Liver (tissue), 8 donors: ENCODE measurements at regions not wholly inside any gene's neighbourhood (a gene's known extent, or its start where the extent isn't known, plus 50 kb on each side); places are given as distances from the start of the nearest gene placed in this dataset.

Experiments used
- DNase-seq: peaks from one replicate; pipeline ENCODE4 v3.0.0-alpha.2; 2017; ENCODE audit warnings: low spot score
- H3K27ac ChIP-seq, 2 donors: one replicate each; pipeline ENCODE4 v1.7.0; 2013; ENCODE audit warnings: inconsistent platforms in 2 of 2, low read length in 2 of 2, control low read depth in 1 of 2, low read depth in 1 of 2, mild to moderate bottlenecking in 1 of 2
- H3K27me3 ChIP-seq, 4 donors: one replicate each; pipeline versions ENCODE4 v1.6.1 to v1.7.0; 2013; ENCODE audit warnings: low read length in 3 of 4, inconsistent platforms in 1 of 4, mild to moderate bottlenecking in 1 of 4, moderate library complexity in 1 of 4; ENCODE audit not compliant: control insufficient read depth in 4 of 4, insufficient read depth in 4 of 4
- H3K36me3 ChIP-seq, 4 donors: one replicate each; pipeline versions ENCODE4 v1.6.1 to v1.7.0; 2013; ENCODE audit warnings: low read length in 3 of 4, mild to moderate bottlenecking in 3 of 4, low read depth in 1 of 4, moderate library complexity in 1 of 4; ENCODE audit not compliant: control insufficient read depth in 4 of 4, insufficient read depth in 3 of 4
- H3K4me1 ChIP-seq, 4 donors: one replicate each; pipeline versions ENCODE4 v1.6.1 to v1.7.0; 2013; ENCODE audit warnings: low read length in 3 of 4, mild to moderate bottlenecking in 3 of 4, moderate library complexity in 1 of 4; ENCODE audit not compliant: control insufficient read depth in 4 of 4, insufficient read depth in 4 of 4
- H3K4me3 ChIP-seq, 3 donors: one replicate each; pipeline versions ENCODE4 v1.6.1 to v1.7.0; 2013; ENCODE audit warnings: low read length in 3 of 3, control low read depth in 1 of 3, low read depth in 1 of 3, mild to moderate bottlenecking in 1 of 3
- H3K9ac ChIP-seq, 2 donors: one replicate each; pipeline ENCODE4 v1.7.0; 2013; ENCODE audit warnings: low read length in 2 of 2, mild to moderate bottlenecking in 2 of 2, moderate library complexity in 2 of 2, control low read depth in 1 of 2, low read depth in 1 of 2
- H3K9me3 ChIP-seq, 4 donors: one replicate each; pipeline versions ENCODE4 v1.6.1 to v1.7.0; 2013; ENCODE audit warnings: low read length in 3 of 4; ENCODE audit not compliant: control insufficient read depth in 4 of 4
- CTCF ChIP-seq: fragments of 150-350 bp; IDR thresholded peaks from 2 replicates; pipeline ENCODE4 v1.5.1; 2017; ENCODE audit warnings: improper control_type of control experiment, low read depth, low read length; ENCODE audit not compliant: missing input control
- EGR1 ChIP-seq, 2 donors: IDR thresholded peaks; 2 replicates each; pipeline ENCODE4 v1.6.1; 2016 to 2018; ENCODE audit warnings: antibody characterized with exemption in 2 of 2, low read depth in 2 of 2
- FOXA1 ChIP-seq: IDR thresholded peaks from 2 replicates; pipeline ENCODE4 v1.6.1; 2016; ENCODE audit warnings: antibody characterized with exemption
- FOXA2 ChIP-seq: IDR thresholded peaks from 2 replicates; pipeline ENCODE4 v1.6.1; 2016; ENCODE audit warnings: antibody characterized with exemption
- GABPA ChIP-seq, 2 donors: IDR thresholded peaks in 1 of 2; conservative IDR thresholded peaks in 1 of 2; 2 replicates each; pipeline ENCODE4 v1.6.1; 2016; ENCODE audit warnings: antibody characterized with exemption in 2 of 2, mild to moderate bottlenecking in 1 of 2, moderate library complexity in 1 of 2
- HNF4A ChIP-seq, 2 donors: conservative IDR thresholded peaks; 2 replicates each; pipeline ENCODE4 v1.6.1; 2016; ENCODE audit warnings: antibody characterized with exemption in 2 of 2, mild to moderate bottlenecking in 2 of 2
- HNF4G ChIP-seq: IDR thresholded peaks from 2 replicates; pipeline ENCODE4 v1.6.1; 2016; ENCODE audit warnings: antibody characterized with exemption
- JUND ChIP-seq, 2 donors: IDR thresholded peaks; 2 replicates each; pipeline ENCODE4 v1.6.1; 2016; ENCODE audit warnings: antibody characterized with exemption in 2 of 2
- NR2F2 ChIP-seq: IDR thresholded peaks from 2 replicates; pipeline ENCODE4 v1.6.1; 2016; ENCODE audit warnings: antibody characterized with exemption
- RAD21 ChIP-seq, 2 donors: IDR thresholded peaks; 2 replicates each; pipeline ENCODE4 v1.6.1; 2016; ENCODE audit warnings: antibody characterized with exemption in 2 of 2, mild to moderate bottlenecking in 2 of 2
- RXRA ChIP-seq, 2 donors: IDR thresholded peaks; 2 replicates each; pipeline ENCODE4 v1.6.1; 2017 to 2018; ENCODE audit warnings: antibody characterized with exemption in 2 of 2, mild to moderate bottlenecking in 1 of 2
- SP1 ChIP-seq: IDR thresholded peaks from 2 replicates; pipeline ENCODE4 v1.6.1; 2018; ENCODE audit warnings: antibody characterized with exemption, mild to moderate bottlenecking
- TAF1 ChIP-seq: conservative IDR thresholded peaks from 2 replicates; pipeline ENCODE4 v1.6.1; 2016; ENCODE audit warnings: antibody characterized with exemption, mild to moderate bottlenecking
- YY1 ChIP-seq: IDR thresholded peaks from 2 replicates; pipeline ENCODE4 v1.6.1; 2016; ENCODE audit warnings: antibody characterized with exemption, mild to moderate bottlenecking
- WGBS: extraction: QIAGEN DNeasy Blood & Tissue Kit; methylation state at CpG from one replicate; pipeline ENCODE4 v1.1.7; 2013; 5-methylcytosine and 5-hydroxymethylcytosine counted together
- TF ChIP-seq, protein P1 (sequence below): IDR thresholded peaks from 2 replicates; pipeline ENCODE4 v1.6.1; 2016; ENCODE audit warnings: antibody characterized with exemption
- TF ChIP-seq, protein P2 (sequence below): IDR thresholded peaks from 2 replicates; pipeline ENCODE4 v1.6.1; 2016; ENCODE audit warnings: antibody characterized with exemption
- TF ChIP-seq, protein P3 (sequence below): IDR thresholded peaks from 2 replicates; pipeline ENCODE4 v1.6.1; 2016; ENCODE audit warnings: antibody characterized with exemption
- TF ChIP-seq, protein P4 (sequence below): IDR thresholded peaks from 2 replicates; pipeline ENCODE4 v1.6.1; 2016; ENCODE audit warnings: antibody characterized with exemption, mild to moderate bottlenecking
- donor health status: healthy.
- donor health status: healthy.
- donor health status: healthy.
- donor health status: healthy.
- donor health status: healthy.

- H3K4me1 ChIP-seq: no peaks in the 10 kb centered on the region
- WGBS: 87% methylated on average over 5 of the region's 5 CpGs
- no peak for TF ChIP-seq TAF1
- no peak for TF ChIP-seq FOXA2
- no peak for TF ChIP-seq GABPA (IDR thresholded peaks at IDR 0.05 in 1 of 2, conservative IDR thresholded peaks at IDR 0.05 in 1 of 2)
- TF ChIP-seq, protein P1, sequence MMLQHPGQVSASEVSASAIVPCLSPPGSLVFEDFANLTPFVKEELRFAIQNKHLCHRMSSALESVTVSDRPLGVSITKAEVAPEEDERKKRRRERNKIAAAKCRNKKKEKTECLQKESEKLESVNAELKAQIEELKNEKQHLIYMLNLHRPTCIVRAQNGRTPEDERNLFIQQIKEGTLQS: no peak
- no peak for TF ChIP-seq HNF4G
- no peak for TF ChIP-seq HNF4A (conservative IDR thresholded peaks at IDR 0.05)
- no peak for TF ChIP-seq EGR1 (IDR thresholded peaks at IDR 0.05; ENCODE audit: low read depth in 2 of 2)
- no peak for TF ChIP-seq RXRA (IDR thresholded peaks at IDR 0.05)
- TF ChIP-seq, protein P2, sequence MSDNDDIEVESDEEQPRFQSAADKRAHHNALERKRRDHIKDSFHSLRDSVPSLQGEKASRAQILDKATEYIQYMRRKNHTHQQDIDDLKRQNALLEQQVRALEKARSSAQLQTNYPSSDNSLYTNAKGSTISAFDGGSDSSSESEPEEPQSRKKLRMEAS: no peak
- TF ChIP-seq, protein P3, sequence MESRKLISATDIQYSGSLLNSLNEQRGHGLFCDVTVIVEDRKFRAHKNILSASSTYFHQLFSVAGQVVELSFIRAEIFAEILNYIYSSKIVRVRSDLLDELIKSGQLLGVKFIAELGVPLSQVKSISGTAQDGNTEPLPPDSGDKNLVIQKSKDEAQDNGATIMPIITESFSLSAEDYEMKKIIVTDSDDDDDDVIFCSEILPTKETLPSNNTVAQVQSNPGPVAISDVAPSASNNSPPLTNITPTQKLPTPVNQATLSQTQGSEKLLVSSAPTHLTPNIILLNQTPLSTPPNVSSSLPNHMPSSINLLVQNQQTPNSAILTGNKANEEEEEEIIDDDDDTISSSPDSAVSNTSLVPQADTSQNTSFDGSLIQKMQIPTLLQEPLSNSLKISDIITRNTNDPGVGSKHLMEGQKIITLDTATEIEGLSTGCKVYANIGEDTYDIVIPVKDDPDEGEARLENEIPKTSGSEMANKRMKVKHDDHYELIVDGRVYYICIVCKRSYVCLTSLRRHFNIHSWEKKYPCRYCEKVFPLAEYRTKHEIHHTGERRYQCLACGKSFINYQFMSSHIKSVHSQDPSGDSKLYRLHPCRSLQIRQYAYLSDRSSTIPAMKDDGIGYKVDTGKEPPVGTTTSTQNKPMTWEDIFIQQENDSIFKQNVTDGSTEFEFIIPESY: no peak
- TF ChIP-seq FOXA1: no peak
- no peak for TF ChIP-seq YY1
- TF ChIP-seq SP1: no peak
- no peak for TF ChIP-seq CTCF
- TF ChIP-seq RAD21 (IDR thresholded peaks at IDR 0.05): no peak
- TF ChIP-seq, protein P4, sequence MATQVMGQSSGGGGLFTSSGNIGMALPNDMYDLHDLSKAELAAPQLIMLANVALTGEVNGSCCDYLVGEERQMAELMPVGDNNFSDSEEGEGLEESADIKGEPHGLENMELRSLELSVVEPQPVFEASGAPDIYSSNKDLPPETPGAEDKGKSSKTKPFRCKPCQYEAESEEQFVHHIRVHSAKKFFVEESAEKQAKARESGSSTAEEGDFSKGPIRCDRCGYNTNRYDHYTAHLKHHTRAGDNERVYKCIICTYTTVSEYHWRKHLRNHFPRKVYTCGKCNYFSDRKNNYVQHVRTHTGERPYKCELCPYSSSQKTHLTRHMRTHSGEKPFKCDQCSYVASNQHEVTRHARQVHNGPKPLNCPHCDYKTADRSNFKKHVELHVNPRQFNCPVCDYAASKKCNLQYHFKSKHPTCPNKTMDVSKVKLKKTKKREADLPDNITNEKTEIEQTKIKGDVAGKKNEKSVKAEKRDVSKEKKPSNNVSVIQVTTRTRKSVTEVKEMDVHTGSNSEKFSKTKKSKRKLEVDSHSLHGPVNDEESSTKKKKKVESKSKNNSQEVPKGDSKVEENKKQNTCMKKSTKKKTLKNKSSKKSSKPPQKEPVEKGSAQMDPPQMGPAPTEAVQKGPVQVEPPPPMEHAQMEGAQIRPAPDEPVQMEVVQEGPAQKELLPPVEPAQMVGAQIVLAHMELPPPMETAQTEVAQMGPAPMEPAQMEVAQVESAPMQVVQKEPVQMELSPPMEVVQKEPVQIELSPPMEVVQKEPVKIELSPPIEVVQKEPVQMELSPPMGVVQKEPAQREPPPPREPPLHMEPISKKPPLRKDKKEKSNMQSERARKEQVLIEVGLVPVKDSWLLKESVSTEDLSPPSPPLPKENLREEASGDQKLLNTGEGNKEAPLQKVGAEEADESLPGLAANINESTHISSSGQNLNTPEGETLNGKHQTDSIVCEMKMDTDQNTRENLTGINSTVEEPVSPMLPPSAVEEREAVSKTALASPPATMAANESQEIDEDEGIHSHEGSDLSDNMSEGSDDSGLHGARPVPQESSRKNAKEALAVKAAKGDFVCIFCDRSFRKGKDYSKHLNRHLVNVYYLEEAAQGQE: no peak
- no peak for TF ChIP-seq JUND (IDR thresholded peaks at IDR 0.05)
- no peak for TF ChIP-seq NR2F2
- no peak for DNase-seq
- H3K27ac ChIP-seq: no peak overlapping the region
- no peak overlapping the region for H3K4me3 ChIP-seq
- H3K9me3 ChIP-seq: peaks cover 0 to 2% (median 0%) of the 10 kb centered on the region in 4 donors
- no peak overlapping the region for H3K9ac ChIP-seq
- no peaks in the 10 kb centered on the region for H3K27me3 ChIP-seq
- no peaks in the 10 kb centered on the region for H3K36me3 ChIP-seq
Measured at GRCh38 chr2:54381293-54381692, 74.8 kb upstream of the SPTBN1 start.
